ENCODE measurements at regions not wholly inside any gene's neighbourhood (a gene's known extent, or its start where the extent isn't known, plus 50 kb on each side); places are given as distances from the start of the nearest gene placed in this dataset.

- H3K27ac ChIP-seq (ENCODE audit: low read length), result no peak overlapping the region
- H3K9ac ChIP-seq (ENCODE audit: low read length in 2 of 2), result no peak overlapping the region
- no peaks in the 10 kb centered on the region for H3K27me3 ChIP-seq (ENCODE audit: control insufficient read depth in 1 of 2, insufficient read depth in 2 of 2, low read length in 2 of 2)
- no peaks in the 10 kb centered on the region for H3K36me3 ChIP-seq (ENCODE audit: control insufficient read depth in 2 of 2, insufficient read depth in 2 of 2, low read length in 2 of 2)
- no peak overlapping the region for H3K4me3 ChIP-seq (ENCODE audit: low read length in 2 of 2)
- no peaks in the 10 kb centered on the region for H3K9me3 ChIP-seq (ENCODE audit: control insufficient read depth in 2 of 2, low read length in 2 of 2)
- H3K4me1 ChIP-seq (ENCODE audit: control insufficient read depth, insufficient read depth, low read length), result no peaks in the 10 kb centered on the region
Measured at GRCh38 chr12:43151441-43151981, 400.5 kb downstream of the ADAMTS20 start.

- Histone ChIP-seq H3K4me3 (ENCODE audit: low read length in 2 of 2) (no peak overlapping the region), H3K36me3 (ENCODE audit: control insufficient read depth in 2 of 2, insufficient read depth in 2 of 2, low read length in 2 of 2) (no peaks in the 10 kb centered on the region), H3K4me1 (ENCODE audit: control insufficient read depth, insufficient read depth, low read length) (no peaks in the 10 kb centered on the region), H3K9me3 (ENCODE audit: control insufficient read depth in 2 of 2, low read length in 2 of 2) (no peaks in the 10 kb centered on the region), H3K27ac (ENCODE audit: low read length) (no peak overlapping the region), H3K9ac (ENCODE audit: low read length in 2 of 2) (no peak overlapping the region), H3K27me3 (ENCODE audit: control insufficient read depth in 1 of 2, insufficient read depth in 2 of 2, low read length in 2 of 2) (no peaks in the 10 kb centered on the region)
Measured at GRCh38 chr12:43148691-43149090, 403.3 kb downstream of the ADAMTS20 start.

GRCh38 chr12:43147878-43148277, 404.1 kb downstream of the ADAMTS20 start:
- Histone ChIP-seq H3K27ac (ENCODE audit: low read length) (no peak overlapping the region), H3K9ac (ENCODE audit: low read length in 2 of 2) (no peak overlapping the region), H3K9me3 (ENCODE audit: control insufficient read depth in 2 of 2, low read length in 2 of 2) (no peaks in the 10 kb centered on the region), H3K36me3 (ENCODE audit: control insufficient read depth in 2 of 2, insufficient read depth in 2 of 2, low read length in 2 of 2) (no peaks in the 10 kb centered on the region), H3K27me3 (ENCODE audit: control insufficient read depth in 1 of 2, insufficient read depth in 2 of 2, low read length in 2 of 2) (no peaks in the 10 kb centered on the region), H3K4me3 (ENCODE audit: low read length in 2 of 2) (no peak overlapping the region), H3K4me1 (ENCODE audit: control insufficient read depth, insufficient read depth, low read length) (no peaks in the 10 kb centered on the region)

GRCh38 chr12:43145481-43145880, 406.5 kb downstream of the ADAMTS20 start:
- H3K36me3 ChIP-seq (ENCODE audit: control insufficient read depth in 2 of 2, insufficient read depth in 2 of 2, low read length in 2 of 2), result no peaks in the 10 kb centered on the region
- no peak overlapping the region for H3K4me3 ChIP-seq (ENCODE audit: low read length in 2 of 2)
- no peak overlapping the region for H3K27ac ChIP-seq (ENCODE audit: low read length)
- no peak overlapping the region for H3K9ac ChIP-seq (ENCODE audit: low read length in 2 of 2)
- H3K27me3 ChIP-seq (ENCODE audit: control insufficient read depth in 1 of 2, insufficient read depth in 2 of 2, low read length in 2 of 2), result no peaks in the 10 kb centered on the region
- no peaks in the 10 kb centered on the region for H3K9me3 ChIP-seq (ENCODE audit: control insufficient read depth in 2 of 2, low read length in 2 of 2)
- H3K4me1 ChIP-seq (ENCODE audit: control insufficient read depth, insufficient read depth, low read length), result no peaks in the 10 kb centered on the region

GRCh38 chr12:43143278-43143677, 408.7 kb downstream of the ADAMTS20 start:
- Histone ChIP-seq H3K9me3 (ENCODE audit: control insufficient read depth in 2 of 2, low read length in 2 of 2) (no peaks in the 10 kb centered on the region), H3K27me3 (ENCODE audit: control insufficient read depth in 1 of 2, insufficient read depth in 2 of 2, low read length in 2 of 2) (no peaks in the 10 kb centered on the region), H3K36me3 (ENCODE audit: control insufficient read depth in 2 of 2, insufficient read depth in 2 of 2, low read length in 2 of 2) (no peaks in the 10 kb centered on the region), H3K4me1 (ENCODE audit: control insufficient read depth, insufficient read depth, low read length) (no peaks in the 10 kb centered on the region), H3K27ac (ENCODE audit: low read length) (no peak overlapping the region), H3K4me3 (ENCODE audit: low read length in 2 of 2) (no peak overlapping the region), H3K9ac (ENCODE audit: low read length in 2 of 2) (no peak overlapping the region)

GRCh38 chr12:43132291-43132690, 419.7 kb downstream of the ADAMTS20 start:
- no peaks in the 10 kb centered on the region for H3K9me3 ChIP-seq (ENCODE audit: control insufficient read depth in 2 of 2, low read length in 2 of 2)
- H3K4me1 ChIP-seq (ENCODE audit: control insufficient read depth, insufficient read depth, low read length), result no peaks in the 10 kb centered on the region
- no peak overlapping the region for H3K27ac ChIP-seq (ENCODE audit: low read length)
- H3K4me3 ChIP-seq (ENCODE audit: low read length in 2 of 2), result no peak overlapping the region
- no peaks in the 10 kb centered on the region for H3K27me3 ChIP-seq (ENCODE audit: control insufficient read depth in 1 of 2, insufficient read depth in 2 of 2, low read length in 2 of 2)
- H3K36me3 ChIP-seq (ENCODE audit: control insufficient read depth in 2 of 2, insufficient read depth in 2 of 2, low read length in 2 of 2), result no peaks in the 10 kb centered on the region
- H3K9ac ChIP-seq (ENCODE audit: low read length in 2 of 2), result no peak overlapping the region

- H3K36me3 ChIP-seq (ENCODE audit: control insufficient read depth in 2 of 2, insufficient read depth in 2 of 2, low read length in 2 of 2), result no peaks in the 10 kb centered on the region
- no peaks in the 10 kb centered on the region for H3K27me3 ChIP-seq (ENCODE audit: control insufficient read depth in 1 of 2, insufficient read depth in 2 of 2, low read length in 2 of 2)
- H3K4me1 ChIP-seq (ENCODE audit: control insufficient read depth, insufficient read depth, low read length), result no peaks in the 10 kb centered on the region
- H3K27ac ChIP-seq (ENCODE audit: low read length), result no peak overlapping the region
- H3K9ac ChIP-seq (ENCODE audit: low read length in 2 of 2), result no peak overlapping the region
- no peak overlapping the region for H3K4me3 ChIP-seq (ENCODE audit: low read length in 2 of 2)
- no peaks in the 10 kb centered on the region for H3K9me3 ChIP-seq (ENCODE audit: control insufficient read depth in 2 of 2, low read length in 2 of 2)
Measured at GRCh38 chr12:43131301-43131700, 420.7 kb downstream of the ADAMTS20 start.

GRCh38 chr12:43127886-43128549, 424.0 kb downstream of the ADAMTS20 start:
- H3K4me1 ChIP-seq (ENCODE audit: control insufficient read depth, insufficient read depth, low read length), result no peaks in the 10 kb centered on the region

GRCh38 chr12:43126652-43127375, 425.2 kb downstream of the ADAMTS20 start:
- Histone ChIP-seq H3K4me3 (ENCODE audit: low read length in 2 of 2) (no peak overlapping the region), H3K27me3 (ENCODE audit: control insufficient read depth in 1 of 2, insufficient read depth in 2 of 2, low read length in 2 of 2) (no peaks in the 10 kb centered on the region), H3K36me3 (ENCODE audit: control insufficient read depth in 2 of 2, insufficient read depth in 2 of 2, low read length in 2 of 2) (no peaks in the 10 kb centered on the region), H3K9ac (ENCODE audit: low read length in 2 of 2) (no peak overlapping the region), H3K4me1 (ENCODE audit: control insufficient read depth, insufficient read depth, low read length) (no peaks in the 10 kb centered on the region), H3K27ac (ENCODE audit: low read length) (no peak overlapping the region), H3K9me3 (ENCODE audit: control insufficient read depth in 2 of 2, low read length in 2 of 2) (no peaks in the 10 kb centered on the region)

More at GRCh38 chr12:43127886-43128549, 424.0 kb downstream of the ADAMTS20 start:
- Histone ChIP-seq H3K27ac (ENCODE audit: low read length) (no peak overlapping the region), H3K9ac (ENCODE audit: low read length in 2 of 2) (no peak overlapping the region), H3K27me3 (ENCODE audit: control insufficient read depth in 1 of 2, insufficient read depth in 2 of 2, low read length in 2 of 2) (no peaks in the 10 kb centered on the region), H3K4me3 (ENCODE audit: low read length in 2 of 2) (no peak overlapping the region), H3K9me3 (ENCODE audit: control insufficient read depth in 2 of 2, low read length in 2 of 2) (no peaks in the 10 kb centered on the region), H3K36me3 (ENCODE audit: control insufficient read depth in 2 of 2, insufficient read depth in 2 of 2, low read length in 2 of 2) (no peaks in the 10 kb centered on the region)

- Histone ChIP-seq H3K27me3 (ENCODE audit: control insufficient read depth in 1 of 2, insufficient read depth in 2 of 2, low read length in 2 of 2) (no peaks in the 10 kb centered on the region), H3K27ac (ENCODE audit: low read length) (no peak overlapping the region), H3K4me3 (ENCODE audit: low read length in 2 of 2) (no peak overlapping the region), H3K9me3 (ENCODE audit: control insufficient read depth in 2 of 2, low read length in 2 of 2) (peaks cover 0 to 2% of the 10 kb centered on the region in 2 donors), H3K4me1 (ENCODE audit: control insufficient read depth, insufficient read depth, low read length) (no peaks in the 10 kb centered on the region), H3K9ac (ENCODE audit: low read length in 2 of 2) (no peak overlapping the region), H3K36me3 (ENCODE audit: control insufficient read depth in 2 of 2, insufficient read depth in 2 of 2, low read length in 2 of 2) (no peaks in the 10 kb centered on the region)
Measured at GRCh38 chr12:43123461-43123860, 428.5 kb downstream of the ADAMTS20 start.

GRCh38 chr12:43120150-43120549, 431.9 kb downstream of the ADAMTS20 start:
- Histone ChIP-seq H3K27me3 (ENCODE audit: control insufficient read depth in 1 of 2, insufficient read depth in 2 of 2, low read length in 2 of 2) (no peaks in the 10 kb centered on the region), H3K9ac (ENCODE audit: low read length in 2 of 2) (no peak overlapping the region), H3K9me3 (ENCODE audit: control insufficient read depth in 2 of 2, low read length in 2 of 2) (peaks cover 0 to 2% of the 10 kb centered on the region in 2 donors), H3K27ac (ENCODE audit: low read length) (no peak overlapping the region), H3K4me3 (ENCODE audit: low read length in 2 of 2) (no peak overlapping the region), H3K4me1 (ENCODE audit: control insufficient read depth, insufficient read depth, low read length) (no peaks in the 10 kb centered on the region), H3K36me3 (ENCODE audit: control insufficient read depth in 2 of 2, insufficient read depth in 2 of 2, low read length in 2 of 2) (no peaks in the 10 kb centered on the region)
